Activated CD4-positive, CD25-positive, alpha-beta regulatory T cell (primary cell): ENCODE measurements at regions not wholly inside any gene's neighbourhood (a gene's known extent, or its start where the extent isn't known, plus 50 kb on each side); places are given as distances from the start of the nearest gene placed in this dataset.
A peak's percentile ranks its signal among the peaks of the same experiment; 100 is the strongest.

ENCODE experiments used
- DNase-seq, 4 experiments: peaks; one replicate each; lab custom pipeline; 2025; lab: John Stamatoyannopoulos, UW

DNA sequence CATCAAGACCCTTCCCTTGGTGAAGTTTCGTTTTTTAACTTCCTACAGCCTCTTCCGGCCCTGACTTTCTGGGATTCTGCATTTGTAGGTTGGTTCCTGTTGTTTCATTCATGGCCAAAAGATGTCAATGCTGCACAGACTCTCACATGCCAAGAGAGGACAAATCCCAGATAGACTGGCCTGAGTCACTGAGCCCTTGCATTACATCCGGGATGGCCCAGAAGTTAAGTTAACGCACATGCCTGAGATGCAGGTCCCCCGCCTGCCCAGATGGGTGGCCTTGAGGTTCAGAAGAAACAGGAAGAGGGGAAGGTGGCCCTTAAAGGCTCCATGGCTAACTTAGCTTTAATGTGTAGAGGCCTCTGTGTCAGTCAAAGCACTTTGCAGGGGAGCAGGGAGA is 51.6 kb upstream of the SRGAP3 start:
- no peak for DNase-seq

GRCh38 chr3:9301798-9302197 is 52.4 kb upstream of the SRGAP3 start:
- no peak for DNase-seq

DNA sequence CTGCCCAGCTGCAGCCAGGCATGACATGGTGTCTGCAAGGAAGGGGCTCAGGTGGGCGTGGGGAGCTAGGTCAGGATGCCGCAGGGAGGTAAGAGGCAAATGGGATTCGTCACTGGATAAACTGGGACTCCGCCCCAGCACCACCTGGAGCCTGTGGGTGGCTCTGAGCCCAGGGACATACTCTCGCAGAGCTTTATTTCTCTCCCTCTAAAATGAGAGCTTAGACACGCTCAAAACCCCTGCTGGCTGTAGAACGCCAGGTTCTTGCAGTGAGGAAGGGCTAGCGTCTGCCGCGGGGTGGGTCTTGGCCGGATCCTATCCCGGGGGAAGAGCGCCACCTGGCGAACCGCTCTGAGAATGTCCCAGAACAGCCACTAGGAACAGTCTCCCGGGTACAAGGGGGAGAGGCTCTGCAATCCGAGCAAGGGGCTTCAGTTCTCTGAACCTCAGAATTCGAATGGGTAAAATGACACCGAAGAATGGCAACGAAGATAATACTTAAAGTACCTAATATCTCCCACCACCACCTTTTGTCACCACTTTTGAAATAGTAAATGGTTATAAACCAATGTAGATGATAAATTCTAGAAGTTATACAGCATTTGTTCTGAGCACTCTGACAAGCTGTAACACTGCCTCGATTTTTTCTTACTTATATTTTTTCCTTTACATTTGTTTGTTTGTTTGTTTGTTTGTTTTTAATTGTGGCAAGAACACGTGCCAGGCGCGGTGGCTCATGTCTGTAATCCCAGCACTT is 53.2 kb upstream of the SRGAP3 start:
- peak; percentile 57 to 68 (median 60) for DNase-seq

GRCh38 chr3:9308298-9308990 is 54.4 kb upstream of the THUMPD3 start:
- no peak for DNase-seq

DNA sequence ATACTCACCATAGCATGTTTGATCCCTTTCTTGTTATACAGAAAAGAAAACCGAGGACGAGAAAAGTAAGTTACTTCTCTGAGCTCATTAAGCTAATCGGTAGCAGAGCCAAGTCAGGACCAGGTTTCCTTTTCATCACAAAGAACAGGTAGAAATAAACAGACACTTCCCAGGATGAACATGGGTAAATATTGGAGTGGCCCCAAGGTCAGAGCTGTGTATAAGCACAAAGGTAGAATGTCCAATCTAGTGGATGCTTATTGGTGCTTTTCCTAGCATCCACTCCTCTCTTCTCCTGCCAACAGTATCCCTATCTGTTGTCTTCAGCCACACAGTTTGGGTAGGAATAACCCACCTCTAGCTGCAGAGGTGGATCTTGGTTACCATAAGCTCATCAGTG is 52.8 kb upstream of the THUMPD3 start:
- DNase-seq, result no peak

- DNase-seq, result no peak
Measured at GRCh38 chr3:9311228-9311627, 51.6 kb upstream of the THUMPD3 start.
